K562 (cell line): ENCODE measurements at regions not wholly inside any gene's neighbourhood (a gene's known extent, or its start where the extent isn't known, plus 50 kb on each side); places are given as distances from the start of the nearest gene placed in this dataset.

Source experiments
- ATAC-seq: fragments of 200-7000 bp; cut with Tn5 transposase; 3 replicates; pipeline ENCODE4 v1.9.1; 2020; ENCODE audit warnings: moderate library complexity
- BruUV-seq: library from RNA; stranded (reverse); fragments of 400-500 nt; replicated peaks from 2 replicates; lab custom pipeline; 2021; lab: Mats Ljungman, UMichigan
- CTCF ChIA-PET: fragments of 300-600 bp; formaldehyde crosslinking; extraction: SDS; loops from one replicate; lab custom pipeline; 2021; ENCODE audit warnings: low intra/inter-chr PET ratio; lab: Yijun Ruan, JAX
- POLR2A ChIA-PET: fragments of 300-600, 350-650 bp; sonication (Branson Sonifier 250); formaldehyde crosslinking; extraction: SDS; loops from one replicate; lab custom pipeline; 2021; ENCODE audit warnings: antibody characterized with exemption, inconsistent platforms; lab: Yijun Ruan, JAX
- DNase-seq, 4 experiments: peaks; one replicate each; pipeline versions ENCODE4 v3.0.0 to v3.0.0-alpha.2; 2011 to 2018; ENCODE audit warnings: low spot score in 3 of 4, mixed read lengths in 3 of 4; ENCODE audit errors: extremely low read depth in 1 of 4
- FAIRE-seq: peaks from 2 replicates; lab custom pipeline; 2011; peaks lifted over from hg19 to GRCh38; lab: Jason Lieb, UNC
- H2AFZ ChIP-seq: 2 replicates; pipeline ENCODE4 v1.6.0; 2011; ENCODE audit warnings: low read depth, low read length, control low read depth, inconsistent platforms
- H3K27ac ChIP-seq: fragments of 200-600 bp; 3 replicates; pipeline ENCODE4 v1.8.0; 2011; ENCODE audit warnings: low read depth, mild to moderate bottlenecking, control low read depth, inconsistent platforms, low read length, moderate library complexity, mixed read lengths; ENCODE audit errors: extremely low read depth
- H3K27me3 ChIP-seq, 2 experiments: fragments of 300-600 bp in 1 of 2; 2 replicates in 1 of 2; 3 replicates in 1 of 2; pipeline versions ENCODE4 v1.6.0 to v1.8.0; 2011; ENCODE audit warnings: inconsistent platforms in 2 of 2, low read length in 2 of 2, mild to moderate bottlenecking in 1 of 2, mixed read lengths in 1 of 2, moderate library complexity in 1 of 2; ENCODE audit not compliant: control insufficient read depth in 2 of 2, insufficient read depth in 2 of 2
- H3K36me3 ChIP-seq: fragments of 300-600 bp; 3 replicates; pipeline ENCODE4 v1.8.0; 2011; ENCODE audit warnings: mild to moderate bottlenecking, low read length, inconsistent platforms; ENCODE audit not compliant: control insufficient read depth, insufficient read depth
- H3K4me1 ChIP-seq, 2 experiments: fragments of 200-600 bp in 1 of 2; replicated peaks in 1 of 2; 2 replicates in 1 of 2; 3 replicates in 1 of 2; pipeline versions ENCODE4 v1.5.1 to v1.8.0; 2011; ENCODE audit warnings: inconsistent platforms in 2 of 2, low read length in 2 of 2, mild to moderate bottlenecking in 1 of 2, mixed read lengths in 1 of 2, moderate library complexity in 1 of 2; ENCODE audit not compliant: control insufficient read depth in 2 of 2, insufficient read depth in 2 of 2
- H3K4me2 ChIP-seq: 2 replicates; pipeline ENCODE4 v1.6.1; 2011; ENCODE audit warnings: low read length, control low read depth, inconsistent platforms, mixed read lengths; ENCODE audit not compliant: insufficient read depth
- H3K4me3 ChIP-seq: fragments of 200-600 bp; sonication (generic), shearing (Covaris generic); 2 replicates; pipeline ENCODE4 v1.5.1; 2016; ENCODE audit warnings: control low read depth, inconsistent platforms
- H3K79me2 ChIP-seq: fragments of 200-600 bp; 3 replicates; pipeline ENCODE4 v1.8.0; 2011; ENCODE audit warnings: low read length, inconsistent platforms; ENCODE audit not compliant: control insufficient read depth, insufficient read depth
- H3K9ac ChIP-seq, 2 experiments: 2 replicates each; pipeline versions ENCODE4 v1.6.0 to v1.6.1; 2011; ENCODE audit warnings: low read depth in 2 of 2, low read length in 2 of 2, control low read depth in 1 of 2, inconsistent platforms in 1 of 2, mild to moderate bottlenecking in 1 of 2, mixed read lengths in 1 of 2; ENCODE audit not compliant: insufficient read depth in 1 of 2
- H3K9me1 ChIP-seq: one replicate; pipeline ENCODE4 v1.6.0; 2011; ENCODE audit warnings: inconsistent platforms, mild to moderate bottlenecking, low read length, moderate library complexity; ENCODE audit not compliant: control insufficient read depth, insufficient read depth
- H3K9me3 ChIP-seq: replicated peaks from 2 replicates; pipeline ENCODE4 v1.5.1; 2011; ENCODE audit warnings: low read depth, low read length, inconsistent platforms; ENCODE audit not compliant: control insufficient read depth, insufficient read depth
- H4K20me1 ChIP-seq: replicated peaks from 2 replicates; pipeline ENCODE4 v1.6.1; 2011; ENCODE audit warnings: low read length, inconsistent platforms, mixed read lengths; ENCODE audit not compliant: control insufficient read depth, insufficient read depth
- ARNT ChIP-seq, 2 experiments: fragments of 450-650 bp; IDR thresholded peaks; 2 replicates each; pipeline ENCODE4 v1.6.1; 2016; ENCODE audit warnings: mild to moderate bottlenecking in 1 of 2
- ATF1 ChIP-seq, 2 experiments: fragments of 450-650 bp in 1 of 2; IDR thresholded peaks; 2 replicates each; pipeline ENCODE4 v1.6.1; 2016; ENCODE audit warnings: missing compliant biosample characterization in 1 of 2, missing genetic modification characterization in 1 of 2
- ETV5 ChIP-seq: sonication (generic); formaldehyde crosslinking; IDR thresholded peaks from 2 replicates; pipeline ENCODE4 v1.4.0; 2020; ENCODE audit warnings: low read depth, mild to moderate bottlenecking, missing genetic modification reagents
- KDM1A ChIP-seq, 2 experiments: fragments of 450-650 bp; IDR thresholded peaks; 2 replicates each; pipeline ENCODE4 v1.6.1; 2016; ENCODE audit warnings: mild to moderate bottlenecking in 2 of 2
- MYC ChIP-seq, 2 experiments: fragments of 250-450 bp in 1 of 2; sonication (Bioruptor Pico) in 1 of 2; IDR thresholded peaks; 2 replicates each; pipeline versions ENCODE4 v1.5.1 to v1.6.1; 2012 to 2021; ENCODE audit warnings: low read depth in 2 of 2, borderline replicate concordance in 1 of 2, improper control_type of control experiment in 1 of 2, low read length in 1 of 2, mild to moderate bottlenecking in 1 of 2, moderate library complexity in 1 of 2
- OTX1 ChIP-seq: fragments of 450-650 bp; formaldehyde crosslinking; IDR thresholded peaks from 2 replicates; pipeline ENCODE4 v1.4.0; 2022; ENCODE audit warnings: mild to moderate bottlenecking
- SIN3A ChIP-seq, 2 experiments: fragments of 150-350 bp in 1 of 2; IDR thresholded peaks; 2 replicates each; pipeline ENCODE4 v1.6.1; 2011 to 2016; ENCODE audit warnings: borderline replicate concordance in 2 of 2, low read depth in 2 of 2, low read length in 2 of 2, mild to moderate bottlenecking in 2 of 2, moderate library complexity in 2 of 2; ENCODE audit not compliant: control insufficient read depth in 1 of 2
- SIX5 ChIP-seq, 2 experiments: IDR thresholded peaks; 2 replicates each; pipeline ENCODE4 v1.6.1; 2011; ENCODE audit warnings: low read length in 2 of 2, borderline replicate concordance in 1 of 2, low read depth in 1 of 2, mild to moderate bottlenecking in 1 of 2, moderate library complexity in 1 of 2; ENCODE audit not compliant: insufficient read depth in 1 of 2
- SRSF9 ChIP-seq: fragments of 200-400 bp; formaldehyde crosslinking; IDR thresholded peaks from 2 replicates; pipeline ENCODE4 v1.6.1; 2017; ENCODE audit warnings: low read depth, low read length, borderline replicate concordance
- TCF7 ChIP-seq: sonication (generic); IDR thresholded peaks from 2 replicates; pipeline ENCODE4 v1.6.1; 2016; ENCODE audit warnings: antibody characterized with exemption, borderline replicate concordance
- XRCC3 ChIP-seq: fragments of 450-650 bp; IDR thresholded peaks from 2 replicates; pipeline ENCODE4 v1.6.1; 2017; ENCODE audit warnings: mild to moderate bottlenecking, moderate library complexity
- ZBTB1 ChIP-seq: sonication (generic); formaldehyde crosslinking; IDR thresholded peaks from 2 replicates; pipeline ENCODE4 v1.8.1; 2023; ENCODE audit warnings: missing genetic modification reagents, low read depth, mild to moderate bottlenecking, borderline replicate concordance
- ZNF217 ChIP-seq: sonication (generic); formaldehyde crosslinking; IDR thresholded peaks from 2 replicates; pipeline ENCODE4 v1.8.0; 2022; ENCODE audit warnings: mild to moderate bottlenecking, missing genetic modification reagents
- ZNF347 ChIP-seq: fragments of 450-650 bp; formaldehyde crosslinking; IDR thresholded peaks from 2 replicates; pipeline ENCODE4 v1.4.0; 2020; ENCODE audit warnings: low read depth, mild to moderate bottlenecking, moderate library complexity
- WGBS: fragments of 100-300 bp; shearing (Covaris generic); methylation state at CpG from one replicate; pipeline ENCODE4 v1.1.6; 2016; ENCODE audit warnings: low coverage, mixed read lengths; ENCODE audit not compliant: insufficient coverage; ENCODE audit errors: missing lambda C conversion rate; 5-methylcytosine and 5-hydroxymethylcytosine counted together
- in situ Hi-C: fragments of 300-500 bp; cut with MboI; formaldehyde crosslinking; loops from 4 replicates; pipeline ENCODE4 v1.15.0; 2018; ENCODE audit warnings: inconsistent platforms, mixed read lengths
- intact Hi-C: fragments of 100-400 bp; cut with micrococcal nuclease; formaldehyde crosslinking; loops from 2 replicates; pipeline ENCODE4 v1.14.2; 2022

DNA sequence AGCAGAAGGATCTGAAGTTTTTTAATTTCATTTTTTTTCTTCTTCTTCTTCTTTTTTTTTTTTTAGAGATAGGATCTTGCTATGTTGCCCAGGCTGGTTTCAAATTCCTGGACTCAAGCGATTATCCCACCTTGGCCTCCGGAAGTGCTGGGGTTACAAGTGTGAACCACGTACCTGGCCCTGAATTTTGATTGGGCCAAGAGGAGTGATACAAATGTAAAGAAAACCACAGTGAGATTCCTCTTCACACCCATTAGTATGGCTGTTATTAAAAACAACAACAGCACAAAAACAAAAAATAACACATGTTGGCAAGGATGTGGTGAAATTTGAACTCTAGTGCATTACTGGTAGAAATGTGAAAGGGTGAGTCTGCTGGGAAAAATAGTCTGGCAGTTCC is 79.1 kb downstream of the KLF4 start:
- in situ Hi-C loops: no loop called here
- H3K36me3 ChIP-seq: no peaks in the 10 kb centered on the region
- WGBS: 0% methylated on average over 3 of the region's 3 CpGs
- CTCF ChIA-PET: interaction anchor here (0.6 kb wide), 1 partner anchor 1357 kb away, joined by 3 read pairs; no protein-coding TSS in a partner anchor
- H3K9me1 ChIP-seq: no peaks in the 10 kb centered on the region
- no peak overlapping the region for H3K4me3 ChIP-seq
- POLR2A ChIA-PET: no interaction called here
- no peaks in the 10 kb centered on the region; the same call in 1 of the 2 replicates for H4K20me1 ChIP-seq
- H2AFZ ChIP-seq: no peak overlapping the region
- no peak overlapping the region for H3K4me2 ChIP-seq
- H3K79me2 ChIP-seq: no peaks in the 10 kb centered on the region
- TF ChIP-seq XRCC3: no peak
- TF ChIP-seq OTX1: no peak
- no peak for TF ChIP-seq ZNF217 (CRISPR knock-in tag)
- no peak for TF ChIP-seq SIN3A (IDR thresholded peaks at IDR 0.05; ENCODE audit: borderline replicate concordance in 2 of 2, control insufficient read depth in 1 of 2, low read depth in 2 of 2, low read length in 2 of 2)
- intact Hi-C loops: no loop called here
- DNase-seq: no peak
- FAIRE-seq: peak; percentile 54
- peaks cover 3 to 20% of the 10 kb centered on the region in 2 experiments; a peak in 3 of 5 replicates for H3K27me3 ChIP-seq
- no TSS peak for BruUV-seq
- H3K4me1 ChIP-seq: no peaks in the 10 kb centered on the region
- H3K9me3 ChIP-seq: no peaks in the 10 kb centered on the region
- H3K9ac ChIP-seq: no peak overlapping the region
- no peak for ATAC-seq
- H3K27ac ChIP-seq: no peak overlapping the region

DNA sequence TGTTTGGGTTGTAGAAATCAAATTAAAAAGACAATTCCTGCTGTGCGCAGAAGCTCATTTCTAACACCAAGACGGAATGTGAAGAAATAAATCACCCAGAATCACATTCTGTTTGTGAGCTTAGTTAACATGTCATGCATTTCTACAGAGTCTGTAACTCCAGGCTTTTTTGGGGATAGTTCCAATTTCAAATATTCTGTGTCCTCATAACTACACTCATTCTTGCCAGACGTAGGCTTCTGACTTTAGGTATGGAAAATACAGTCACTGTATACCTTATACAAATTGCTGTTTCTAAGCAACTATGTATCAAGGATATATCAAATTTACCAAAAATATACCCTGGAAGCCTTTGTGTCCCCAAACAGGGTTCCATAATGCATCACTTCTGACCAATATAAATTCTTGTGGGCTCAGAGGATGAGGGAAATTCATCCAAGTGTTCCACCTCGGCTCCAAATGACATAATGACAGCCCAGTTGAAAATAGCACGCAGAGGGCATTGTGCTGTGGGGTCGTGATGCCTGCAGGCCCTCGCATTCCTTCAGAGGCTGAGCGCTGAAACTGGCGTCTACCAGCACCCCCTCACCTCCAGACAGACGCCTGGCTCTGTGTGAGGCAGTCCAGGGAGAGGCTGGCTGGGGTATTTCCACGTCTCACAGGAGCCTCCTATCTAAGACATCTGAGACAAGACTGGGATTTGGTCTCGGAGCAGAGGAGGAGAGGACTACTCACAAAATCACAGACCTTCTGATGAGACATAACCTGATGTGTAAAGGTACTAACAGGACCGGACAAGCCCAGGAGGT is 79.8 kb downstream of the KLF4 start:
- peaks cover 3 to 20% of the 10 kb centered on the region in 2 experiments; a peak in 3 of 5 replicates for H3K27me3 ChIP-seq
- ChIA-PET CTCF (interaction anchor here (0.6 kb wide), 1 partner anchor 1358 kb away, joined by 3 read pairs; no protein-coding TSS in a partner anchor), POLR2A (interaction anchor here (0.6 kb wide), 1 partner anchor 14 kb away, joined by 5 read pairs; no protein-coding TSS in a partner anchor)
- no peaks in the 10 kb centered on the region for H3K9me3 ChIP-seq
- intact Hi-C loops (no loop called here), in situ Hi-C loops (no loop called here)
- ATAC-seq (no peak), DNase-seq (no peak), FAIRE-seq (no peak)
- no peaks in the 10 kb centered on the region; the same call in 1 of the 2 replicates for H4K20me1 ChIP-seq
- no peaks in the 10 kb centered on the region for H3K4me1 ChIP-seq
- H3K4me2 ChIP-seq: no peak overlapping the region
- no peak overlapping the region for H2AFZ ChIP-seq
- no peak overlapping the region for H3K27ac ChIP-seq
- WGBS: 4% methylated on average over 13 of the region's 13 CpGs
- no TSS peak for BruUV-seq
- no peaks in the 10 kb centered on the region for H3K9me1 ChIP-seq
- H3K9ac ChIP-seq: no peak overlapping the region
- H3K36me3 ChIP-seq: no peaks in the 10 kb centered on the region
- H3K4me3 ChIP-seq: no peak overlapping the region
- TF ChIP-seq ZBTB1 (CRISPR knock-in tag) (no peak), KDM1A (IDR thresholded peaks at IDR 0.05) (no peak), SRSF9 (no peak), MYC (IDR thresholded peaks at IDR 0.05; ENCODE audit: low read depth, low read length) (no peak), MYC (CRISPR knock-in tag; IDR thresholded peaks at IDR 0.05; ENCODE audit: borderline replicate concordance, low read depth) (no peak), ZNF347 (CRISPR knock-in tag) (no peak), SIX5 (IDR thresholded peaks at IDR 0.05; ENCODE audit: borderline replicate concordance in 1 of 2, insufficient read depth in 1 of 2, low read depth in 1 of 2, low read length in 2 of 2) (no peak), ETV5 (CRISPR knock-in tag) (no peak), ATF1 (CRISPR knock-in tag; IDR thresholded peaks at IDR 0.05) (no peak), ATF1 (tag; IDR thresholded peaks at IDR 0.05) (no peak), TCF7 (no peak), ARNT (IDR thresholded peaks at IDR 0.05) (no peak)
- TF ChIP-seq, all 486 proteins: peak for 0
- H3K79me2 ChIP-seq: no peaks in the 10 kb centered on the region
